HG02642 (cell line): ENCODE measurements at regions not wholly inside any gene's neighbourhood (a gene's known extent, or its start where the extent isn't known, plus 50 kb on each side); places are given as distances from the start of the nearest gene placed in this dataset.
"Not testable (repeated sequence)": the region's sequence is repeated elsewhere in the genome, so short reads cannot be mapped to it uniquely, and the experiment has no call there.

Experiments
- ATAC-seq: cut with Tn5 transposase; IDR thresholded peaks from one replicate; pipeline ENCODE4 v1.9.1; 2021; ENCODE audit warnings: mild to moderate bottlenecking; ENCODE audit not compliant: unreplicated experiment, poor library complexity

- no peak for ATAC-seq
Observed at GRCh38 chr5:120813551-120813950, 349.5 kb downstream of the PRR16 start.

GRCh38 chr5:120817044-120817985, 353.2 kb downstream of the PRR16 start:
- ATAC-seq = no peak

GRCh38 chr5:120818128-120818527, 354.0 kb downstream of the PRR16 start:
- ATAC-seq = no peak

GRCh38 chr5:120823328-120823727, 359.2 kb downstream of the PRR16 start:
- no peak for ATAC-seq

- not testable (repeated sequence) for ATAC-seq
Observed at GRCh38 chr5:120831646-120832045, 367.5 kb downstream of the PRR16 start.

- ATAC-seq = no peak
Observed at GRCh38 chr5:120841830-120842229, 377.7 kb downstream of the PRR16 start.

GRCh38 chr5:120843390-120843980, 379.4 kb downstream of the PRR16 start:
- ATAC-seq = no peak

GRCh38 chr5:120848883-120849282, 384.8 kb downstream of the PRR16 start:
- no peak for ATAC-seq

- no peak for ATAC-seq
Observed at GRCh38 chr5:120852222-120852860, 388.2 kb downstream of the PRR16 start.

GRCh38 chr5:120866997-120867396, 402.9 kb downstream of the PRR16 start:
- ATAC-seq = no peak

GRCh38 chr5:120869831-120870230, 405.7 kb downstream of the PRR16 start:
- ATAC-seq = no peak

- no peak for ATAC-seq
Observed at GRCh38 chr5:120872297-120872696, 408.2 kb downstream of the PRR16 start.

GRCh38 chr5:120873083-120873482, 409.0 kb downstream of the PRR16 start:
- no peak for ATAC-seq

GRCh38 chr5:120874081-120874862, 410.2 kb downstream of the PRR16 start:
- ATAC-seq = no peak

GRCh38 chr5:120882038-120882775, 418.1 kb downstream of the PRR16 start:
- ATAC-seq = no peak

GRCh38 chr5:120886351-120886860, 422.3 kb downstream of the PRR16 start:
- ATAC-seq = no peak

GRCh38 chr5:120895660-120896059, 431.6 kb downstream of the PRR16 start:
- ATAC-seq = no peak

- no peak for ATAC-seq
Observed at GRCh38 chr5:120901199-120901598, 437.1 kb downstream of the PRR16 start.

- ATAC-seq = no peak
Observed at GRCh38 chr5:120907953-120908352, 443.9 kb downstream of the PRR16 start.

GRCh38 chr5:120910629-120911028, 446.5 kb downstream of the PRR16 start:
- no peak for ATAC-seq
